ENCODE measurements at regions not wholly inside any gene's neighbourhood (a gene's known extent, or its start where the extent isn't known, plus 50 kb on each side); places are given as distances from the start of the nearest gene placed in this dataset.
A peak's percentile ranks its signal among the peaks of the same experiment; 100 is the strongest.

- H3K27me3 ChIP-seq (ENCODE audit: control insufficient read depth, insufficient read depth, low read length): no peaks in the 10 kb centered on the region
- no peak for DNase-seq (ENCODE audit: low read depth)
- TF ChIP-seq, protein P1, sequence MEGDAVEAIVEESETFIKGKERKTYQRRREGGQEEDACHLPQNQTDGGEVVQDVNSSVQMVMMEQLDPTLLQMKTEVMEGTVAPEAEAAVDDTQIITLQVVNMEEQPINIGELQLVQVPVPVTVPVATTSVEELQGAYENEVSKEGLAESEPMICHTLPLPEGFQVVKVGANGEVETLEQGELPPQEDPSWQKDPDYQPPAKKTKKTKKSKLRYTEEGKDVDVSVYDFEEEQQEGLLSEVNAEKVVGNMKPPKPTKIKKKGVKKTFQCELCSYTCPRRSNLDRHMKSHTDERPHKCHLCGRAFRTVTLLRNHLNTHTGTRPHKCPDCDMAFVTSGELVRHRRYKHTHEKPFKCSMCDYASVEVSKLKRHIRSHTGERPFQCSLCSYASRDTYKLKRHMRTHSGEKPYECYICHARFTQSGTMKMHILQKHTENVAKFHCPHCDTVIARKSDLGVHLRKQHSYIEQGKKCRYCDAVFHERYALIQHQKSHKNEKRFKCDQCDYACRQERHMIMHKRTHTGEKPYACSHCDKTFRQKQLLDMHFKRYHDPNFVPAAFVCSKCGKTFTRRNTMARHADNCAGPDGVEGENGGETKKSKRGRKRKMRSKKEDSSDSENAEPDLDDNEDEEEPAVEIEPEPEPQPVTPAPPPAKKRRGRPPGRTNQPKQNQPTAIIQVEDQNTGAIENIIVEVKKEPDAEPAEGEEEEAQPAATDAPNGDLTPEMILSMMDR (IDR thresholded peaks at IDR 0.05; ENCODE audit: insufficient read depth, low read length, poor library complexity, severe bottlenecking): no peak
Observed at GRCh38 chr9:26470284-26470683, 422.3 kb downstream of the CAAP1 start.

GRCh38 chr9:26463837-26464236 lies 428.8 kb downstream of the CAAP1 start:
- TF ChIP-seq, protein P1 (IDR thresholded peaks at IDR 0.05; ENCODE audit: insufficient read depth, low read length, poor library complexity, severe bottlenecking): no peak
- Histone ChIP-seq H3K4me3 (ENCODE audit: low read depth, low read length) (no peak overlapping the region), H3K27me3 (ENCODE audit: control insufficient read depth, insufficient read depth, low read length) (no peaks in the 10 kb centered on the region), H3K36me3 (ENCODE audit: control insufficient read depth, insufficient read depth, low read length) (no peaks in the 10 kb centered on the region)
- DNase-seq (ENCODE audit: low read depth): no peak

More at GRCh38 chr9:26470284-26470683, 422.3 kb downstream of the CAAP1 start:
- H3K36me3 ChIP-seq (ENCODE audit: control insufficient read depth, insufficient read depth, low read length): no peaks in the 10 kb centered on the region
- no peak overlapping the region for H3K4me3 ChIP-seq (ENCODE audit: low read depth, low read length)

GRCh38 chr9:26462751-26463150 lies 429.9 kb downstream of the CAAP1 start:
- no peak overlapping the region for H3K4me3 ChIP-seq (ENCODE audit: low read depth, low read length)

DNA sequence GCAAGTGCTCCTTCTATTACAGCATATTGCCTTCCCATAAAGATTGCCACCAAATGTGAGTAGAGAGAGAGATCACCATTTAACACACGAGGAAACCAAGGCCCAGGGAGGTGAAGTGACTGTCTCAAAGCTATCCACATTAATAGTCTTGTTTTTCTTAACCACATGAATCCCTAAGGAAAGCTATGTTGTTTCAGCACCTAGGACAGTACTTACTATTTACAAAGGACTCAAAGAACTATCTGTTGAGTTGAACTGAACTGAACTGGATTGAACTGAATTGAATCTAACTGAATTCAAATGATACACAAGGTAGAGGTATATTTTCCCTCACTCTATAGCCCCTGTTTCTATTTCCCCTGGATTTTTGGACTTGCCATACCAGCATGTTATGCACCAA lies 430.4 kb downstream of the CAAP1 start:
- Histone ChIP-seq H3K4me3 (ENCODE audit: low read depth, low read length) (no peak overlapping the region), H3K27me3 (ENCODE audit: control insufficient read depth, insufficient read depth, low read length) (no peaks in the 10 kb centered on the region), H3K36me3 (ENCODE audit: control insufficient read depth, insufficient read depth, low read length) (no peaks in the 10 kb centered on the region)
- TF ChIP-seq, protein P1 (IDR thresholded peaks at IDR 0.05; ENCODE audit: insufficient read depth, low read length, poor library complexity, severe bottlenecking): no peak
- peak; percentile 0 for DNase-seq (ENCODE audit: low read depth)

More at GRCh38 chr9:26462751-26463150, 429.9 kb downstream of the CAAP1 start:
- Histone ChIP-seq H3K36me3 (ENCODE audit: control insufficient read depth, insufficient read depth, low read length) (no peaks in the 10 kb centered on the region), H3K27me3 (ENCODE audit: control insufficient read depth, insufficient read depth, low read length) (no peaks in the 10 kb centered on the region)
- DNase-seq (ENCODE audit: low read depth): no peak
- TF ChIP-seq, protein P1 (IDR thresholded peaks at IDR 0.05; ENCODE audit: insufficient read depth, low read length, poor library complexity, severe bottlenecking): no peak

GRCh38 chr9:26460624-26461023 lies 432.0 kb downstream of the CAAP1 start:
- H3K36me3 ChIP-seq (ENCODE audit: control insufficient read depth, insufficient read depth, low read length): no peaks in the 10 kb centered on the region
- TF ChIP-seq, protein P1 (IDR thresholded peaks at IDR 0.05; ENCODE audit: insufficient read depth, low read length, poor library complexity, severe bottlenecking): no peak
- no peak overlapping the region for H3K4me3 ChIP-seq (ENCODE audit: low read depth, low read length)
- DNase-seq (ENCODE audit: low read depth): no peak
- H3K27me3 ChIP-seq (ENCODE audit: control insufficient read depth, insufficient read depth, low read length): no peaks in the 10 kb centered on the region

DNA sequence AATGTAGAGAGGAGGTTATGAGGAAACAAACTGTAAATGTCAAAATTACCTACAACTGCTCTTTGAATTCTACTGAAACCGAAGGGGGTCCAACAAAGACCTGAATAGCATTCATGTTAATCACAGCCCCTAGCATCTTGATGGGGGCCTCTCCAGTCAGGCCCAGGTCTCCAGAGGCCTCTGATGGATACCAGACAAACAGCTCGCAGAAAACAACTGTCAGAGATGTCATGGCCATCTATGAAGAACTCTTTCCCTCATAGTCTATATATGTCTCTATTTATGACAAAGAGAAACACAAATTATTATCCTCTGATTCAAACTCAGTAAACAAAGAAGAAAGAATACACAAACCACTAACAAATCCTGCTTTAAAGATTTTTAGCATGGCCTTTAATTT lies 432.6 kb downstream of the CAAP1 start:
- no peak overlapping the region for H3K4me3 ChIP-seq (ENCODE audit: low read depth, low read length)
- no peaks in the 10 kb centered on the region for H3K36me3 ChIP-seq (ENCODE audit: control insufficient read depth, insufficient read depth, low read length)
- DNase-seq (ENCODE audit: low read depth): no peak
- no peaks in the 10 kb centered on the region for H3K27me3 ChIP-seq (ENCODE audit: control insufficient read depth, insufficient read depth, low read length)
- TF ChIP-seq, protein P1 (IDR thresholded peaks at IDR 0.05; ENCODE audit: insufficient read depth, low read length, poor library complexity, severe bottlenecking): no peak

Data from kidney epithelial cell (primary cell).